ENCODE measurements at regions not wholly inside any gene's neighbourhood (a gene's known extent, or its start where the extent isn't known, plus 50 kb on each side); places are given as distances from the start of the nearest gene placed in this dataset.

DNA sequence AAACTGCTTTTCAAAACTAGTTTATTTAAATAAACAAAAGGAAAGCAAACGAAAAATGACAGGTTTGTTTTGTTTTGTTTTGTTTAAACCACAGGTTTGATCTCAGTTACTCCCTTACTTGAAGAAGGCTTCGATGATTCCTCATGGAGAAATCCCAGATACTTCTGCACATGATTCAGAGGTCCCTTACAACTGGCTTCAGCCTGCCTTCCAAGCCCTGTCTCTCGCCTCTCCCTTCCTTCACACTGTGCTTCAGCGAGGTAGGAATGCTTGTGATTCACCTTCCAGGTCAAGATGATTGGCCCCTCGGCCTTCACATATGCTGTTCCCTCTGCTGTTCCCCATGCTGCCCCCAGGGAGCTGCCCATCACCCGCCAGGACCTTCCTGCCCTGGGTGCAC lies 104.1 kb upstream of the ITGA6 start:
- Histone ChIP-seq H3K4me3 (ENCODE audit: low read depth, low read length) (no peak overlapping the region), H3K4me1 (no peaks in the 10 kb centered on the region), H3K36me3 (no peaks in the 10 kb centered on the region), H3K9me3 (no peaks in the 10 kb centered on the region), H3K27me3 (no peaks in the 10 kb centered on the region)
- TF ChIP-seq, protein P1, sequence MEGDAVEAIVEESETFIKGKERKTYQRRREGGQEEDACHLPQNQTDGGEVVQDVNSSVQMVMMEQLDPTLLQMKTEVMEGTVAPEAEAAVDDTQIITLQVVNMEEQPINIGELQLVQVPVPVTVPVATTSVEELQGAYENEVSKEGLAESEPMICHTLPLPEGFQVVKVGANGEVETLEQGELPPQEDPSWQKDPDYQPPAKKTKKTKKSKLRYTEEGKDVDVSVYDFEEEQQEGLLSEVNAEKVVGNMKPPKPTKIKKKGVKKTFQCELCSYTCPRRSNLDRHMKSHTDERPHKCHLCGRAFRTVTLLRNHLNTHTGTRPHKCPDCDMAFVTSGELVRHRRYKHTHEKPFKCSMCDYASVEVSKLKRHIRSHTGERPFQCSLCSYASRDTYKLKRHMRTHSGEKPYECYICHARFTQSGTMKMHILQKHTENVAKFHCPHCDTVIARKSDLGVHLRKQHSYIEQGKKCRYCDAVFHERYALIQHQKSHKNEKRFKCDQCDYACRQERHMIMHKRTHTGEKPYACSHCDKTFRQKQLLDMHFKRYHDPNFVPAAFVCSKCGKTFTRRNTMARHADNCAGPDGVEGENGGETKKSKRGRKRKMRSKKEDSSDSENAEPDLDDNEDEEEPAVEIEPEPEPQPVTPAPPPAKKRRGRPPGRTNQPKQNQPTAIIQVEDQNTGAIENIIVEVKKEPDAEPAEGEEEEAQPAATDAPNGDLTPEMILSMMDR (IDR thresholded peaks at IDR 0.05; ENCODE audit: low read depth, low read length) = no peak
- no peak for DNase-seq

DNA sequence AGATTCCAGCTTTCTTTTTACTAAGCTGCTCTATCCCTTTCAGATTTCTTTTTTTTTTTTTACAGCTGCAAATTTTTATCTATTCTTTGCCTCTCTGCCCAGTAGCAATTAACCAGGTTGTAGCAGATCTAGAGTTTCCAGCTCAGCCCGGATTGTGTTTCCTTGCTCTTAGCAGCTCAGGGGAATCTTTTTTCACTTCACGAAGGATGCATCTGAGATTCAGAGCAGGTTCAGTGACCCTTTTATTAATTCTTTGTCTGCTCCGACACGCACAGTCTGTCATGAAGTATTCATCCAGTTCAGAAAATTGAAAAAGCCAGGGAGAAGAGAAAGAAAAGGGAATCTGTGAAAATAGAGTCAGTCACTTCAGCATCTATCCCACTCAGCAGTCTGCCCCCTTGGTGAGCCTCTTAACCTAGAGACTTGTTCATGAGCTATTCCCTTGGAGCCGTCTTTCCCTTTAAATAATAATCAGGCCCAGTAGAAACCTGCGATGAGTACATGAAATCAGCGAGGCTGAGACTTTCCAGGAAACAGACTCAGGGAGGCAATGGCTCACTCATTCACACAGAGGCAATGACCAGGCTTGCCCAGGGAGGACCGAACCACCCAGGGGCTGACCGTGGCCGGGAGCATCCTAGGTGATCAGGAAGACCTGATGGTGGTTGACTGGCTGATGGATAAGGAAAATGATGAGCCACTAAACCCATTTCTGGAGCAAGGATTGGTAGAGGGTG lies 103.4 kb upstream of the ITGA6 start:
- Histone ChIP-seq H3K9me3 (no peaks in the 10 kb centered on the region), H3K36me3 (no peaks in the 10 kb centered on the region), H3K4me1 (no peaks in the 10 kb centered on the region), H3K27me3 (no peaks in the 10 kb centered on the region), H3K4me3 (ENCODE audit: low read depth, low read length) (no peak overlapping the region)
- TF ChIP-seq, protein P1 (IDR thresholded peaks at IDR 0.05; ENCODE audit: low read depth, low read length) = no peak
- no peak for DNase-seq

DNA sequence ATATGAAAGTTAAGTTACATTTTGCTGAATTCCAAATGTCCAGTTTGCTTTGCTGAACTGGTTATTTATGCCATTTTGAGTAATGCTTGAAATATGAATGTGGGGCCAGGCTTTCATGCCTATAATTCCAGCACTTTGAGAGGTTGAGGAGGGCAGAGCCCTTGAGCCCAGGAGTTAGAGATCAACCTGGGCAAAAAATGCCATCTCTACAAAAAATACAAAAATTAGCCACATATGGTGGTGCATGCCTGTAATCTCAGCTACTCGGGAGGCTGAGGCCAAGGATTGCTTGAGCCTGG lies 101.2 kb upstream of the ITGA6 start:
- no peak for DNase-seq
- Histone ChIP-seq H3K36me3 (no peaks in the 10 kb centered on the region), H3K9me3 (no peaks in the 10 kb centered on the region), H3K4me3 (ENCODE audit: low read depth, low read length) (no peak overlapping the region), H3K4me1 (no peaks in the 10 kb centered on the region), H3K27me3 (no peaks in the 10 kb centered on the region)
- TF ChIP-seq, protein P1 (IDR thresholded peaks at IDR 0.05; ENCODE audit: low read depth, low read length) = no peak

DNA sequence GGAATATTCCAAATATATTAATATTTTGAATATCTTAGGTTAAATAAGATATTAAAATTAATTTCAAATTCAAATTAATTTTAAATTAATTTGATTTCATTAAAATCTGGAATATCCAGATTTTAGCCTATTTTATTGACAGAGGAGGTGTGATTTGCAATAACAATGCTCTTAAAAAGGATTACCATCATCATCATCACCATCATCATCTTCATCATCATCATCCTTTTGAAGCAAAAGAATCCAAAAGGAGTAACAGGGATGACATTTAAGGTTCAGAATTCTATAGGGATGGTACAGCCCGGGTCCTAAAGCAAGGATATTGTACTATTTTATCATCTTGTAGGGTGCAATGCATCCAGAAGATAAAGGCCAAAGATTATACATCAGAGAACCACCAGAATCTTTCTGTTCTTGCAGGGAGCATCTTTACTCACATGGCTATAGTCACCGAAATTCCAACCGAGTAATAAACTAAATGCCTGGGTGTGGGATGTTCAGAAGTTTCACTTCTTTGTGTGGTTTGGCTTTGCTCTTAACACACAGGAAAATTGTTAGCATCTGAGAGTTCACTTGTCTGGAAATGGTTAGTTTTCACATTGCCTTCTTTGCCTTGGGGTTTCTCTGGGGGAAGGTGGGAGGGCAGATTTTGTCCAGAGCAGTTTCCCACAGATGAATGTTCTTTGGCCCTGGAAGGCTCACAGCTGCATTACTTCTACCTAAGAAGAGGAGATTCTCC lies 99.1 kb upstream of the ITGA6 start:
- Histone ChIP-seq H3K27me3 (no peaks in the 10 kb centered on the region), H3K9me3 (no peaks in the 10 kb centered on the region), H3K4me3 (ENCODE audit: low read depth, low read length) (no peak overlapping the region), H3K36me3 (no peaks in the 10 kb centered on the region), H3K4me1 (no peaks in the 10 kb centered on the region)
- DNase-seq = no peak
- TF ChIP-seq, protein P1 (IDR thresholded peaks at IDR 0.05; ENCODE audit: low read depth, low read length) = no peak

DNA sequence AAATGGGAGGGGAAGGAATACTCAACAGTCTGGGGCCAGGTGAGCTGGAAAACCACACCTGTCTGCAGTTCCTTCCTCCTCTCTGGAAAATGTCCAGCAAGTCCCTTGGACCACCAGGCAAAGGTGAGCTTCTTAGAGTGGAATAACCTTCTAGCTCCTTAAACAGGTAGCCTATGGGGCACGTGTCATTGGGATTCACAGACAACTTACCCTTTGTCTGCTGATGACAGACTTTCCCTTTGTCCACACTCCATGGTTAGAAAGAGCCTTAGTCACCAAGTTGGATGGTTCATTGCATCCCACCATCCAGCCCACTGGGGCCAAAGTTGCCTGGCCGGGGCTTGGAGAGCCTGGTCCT lies 98.0 kb upstream of the ITGA6 start:
- Histone ChIP-seq H3K4me3 (ENCODE audit: low read depth, low read length) (no peak overlapping the region), H3K4me1 (no peaks in the 10 kb centered on the region)
- TF ChIP-seq, protein P1 (IDR thresholded peaks at IDR 0.05; ENCODE audit: low read depth, low read length) = no peak

More for the DNA sequence above, 98.0 kb upstream of the ITGA6 start:
- Histone ChIP-seq H3K36me3 (no peaks in the 10 kb centered on the region), H3K27me3 (no peaks in the 10 kb centered on the region), H3K9me3 (no peaks in the 10 kb centered on the region)
- no peak for DNase-seq

All from BE2C (cell line).